Erythroblast (primary cell): ENCODE measurements at regions not wholly inside any gene's neighbourhood (a gene's known extent, or its start where the extent isn't known, plus 50 kb on each side); places are given as distances from the start of the nearest gene placed in this dataset.

Experiments used
- GATA1 ChIP-seq: IDR thresholded peaks from 2 replicates; pipeline ENCODE4 v1.6.1; 2011; ENCODE audit warnings: low read depth, mild to moderate bottlenecking, control low read depth, low read length, moderate library complexity
- POLR2A ChIP-seq: IDR thresholded peaks from 2 replicates; pipeline ENCODE4 v1.6.1; 2011; ENCODE audit warnings: mild to moderate bottlenecking, low read length

DNA sequence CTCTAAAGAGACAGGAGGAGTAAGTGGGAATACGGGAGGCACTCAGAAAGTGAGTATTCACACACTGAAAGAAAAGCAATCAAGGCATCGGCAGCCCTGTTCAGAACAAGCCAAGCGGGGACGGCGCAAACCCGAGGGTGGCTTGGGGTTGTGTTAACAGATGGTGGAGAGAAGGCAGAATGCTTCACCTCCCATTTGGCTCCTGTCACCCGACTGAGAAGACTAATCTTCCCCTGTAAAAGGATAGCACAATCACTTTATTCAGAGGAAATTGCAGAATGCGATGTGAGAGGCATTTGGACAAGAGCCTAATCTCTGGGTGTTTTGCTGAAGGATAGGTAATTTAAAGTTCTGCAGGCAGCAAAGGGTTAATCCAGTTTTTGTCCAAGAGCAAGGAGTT lies 119.3 kb upstream of the WSCD1 start:
- TF ChIP-seq POLR2A: no peak
- no peak for TF ChIP-seq GATA1
